NCI-H524 treated with DMSO at 0.1 percent for 48 hours (cell line): ENCODE measurements at regions not wholly inside any gene's neighbourhood (a gene's known extent, or its start where the extent isn't known, plus 50 kb on each side); places are given as distances from the start of the nearest gene placed in this dataset.

Experiments
- DNase-seq: peaks from one replicate; lab custom pipeline; 2025; lab: John Stamatoyannopoulos, UW

DNA sequence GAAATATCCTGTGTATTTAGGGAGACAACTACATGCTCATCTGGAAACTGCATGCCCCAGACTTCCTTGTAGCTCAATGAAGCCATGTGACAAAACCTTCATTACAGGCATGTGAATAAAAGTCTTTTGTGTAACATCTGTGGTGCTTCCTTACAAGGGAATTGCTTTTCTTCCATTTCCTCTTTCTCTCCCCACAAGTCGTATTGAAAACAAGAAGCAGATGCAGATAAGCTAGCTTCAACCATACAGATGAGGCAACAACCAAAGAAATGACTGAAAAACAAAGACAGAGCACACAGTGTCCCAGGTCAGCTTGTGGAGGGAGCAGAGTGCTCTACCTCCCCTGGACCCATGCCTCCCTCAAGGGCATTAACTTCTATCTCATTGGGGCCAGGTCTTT, 115.8 kb upstream of the INPP4B start:
- no peak for DNase-seq

DNA sequence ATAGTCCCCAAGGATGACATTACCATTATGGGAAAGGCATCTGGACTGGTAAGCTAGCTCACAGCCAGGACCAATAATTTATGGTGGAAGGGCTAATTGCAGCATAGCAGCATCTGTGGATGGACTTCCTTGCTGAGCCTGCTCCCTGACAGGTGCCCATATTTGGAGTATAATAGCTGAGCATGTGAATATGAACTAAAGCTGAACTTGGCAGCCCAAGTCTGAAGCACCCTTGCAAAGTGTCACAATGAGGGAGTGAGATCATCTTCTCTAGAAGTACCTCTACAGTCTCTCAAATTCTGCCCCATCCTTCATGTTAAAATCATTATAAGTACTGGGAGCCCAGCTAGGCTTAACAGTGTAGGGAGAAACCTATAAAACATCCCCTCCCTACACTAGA, 128.2 kb upstream of the INPP4B start:
- DNase-seq: no peak

DNA sequence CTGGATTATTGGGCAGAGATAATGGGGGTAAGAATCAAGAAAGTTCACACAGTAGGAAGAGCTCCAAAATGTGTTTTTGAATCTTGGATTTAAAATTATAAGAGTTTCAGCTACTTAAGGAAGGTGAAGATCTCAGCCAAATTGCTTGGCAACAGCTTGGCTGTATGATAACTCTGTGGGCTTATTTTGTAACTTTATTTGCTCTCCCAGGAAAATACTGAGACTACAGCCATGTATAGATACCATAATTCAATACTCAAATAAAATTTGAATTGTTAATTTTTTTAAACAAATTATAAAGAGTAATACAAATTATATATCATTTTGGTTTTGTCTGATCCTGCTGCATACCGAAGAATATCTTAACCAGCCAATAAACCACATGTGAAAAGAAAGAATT, 129.5 kb upstream of the INPP4B start:
- no peak for DNase-seq

DNA sequence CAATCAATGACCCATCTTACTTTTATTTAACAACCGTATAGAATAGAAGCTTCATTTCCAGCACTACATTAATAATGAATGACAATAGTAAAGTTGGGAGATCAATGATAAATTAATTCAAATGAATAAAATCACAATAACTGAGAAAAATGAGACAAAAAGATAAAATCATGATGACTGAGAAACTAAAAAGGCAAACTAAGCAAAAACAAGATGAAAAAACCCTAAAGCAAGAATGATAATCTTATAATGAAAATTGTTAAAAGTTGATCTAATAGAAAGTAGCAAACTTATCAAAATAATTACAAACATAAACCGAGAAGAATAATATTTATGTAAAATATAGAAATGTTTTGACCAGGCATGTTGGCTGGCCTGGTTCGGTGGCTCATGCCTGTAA, 130.4 kb upstream of the INPP4B start:
- DNase-seq: no peak

DNA sequence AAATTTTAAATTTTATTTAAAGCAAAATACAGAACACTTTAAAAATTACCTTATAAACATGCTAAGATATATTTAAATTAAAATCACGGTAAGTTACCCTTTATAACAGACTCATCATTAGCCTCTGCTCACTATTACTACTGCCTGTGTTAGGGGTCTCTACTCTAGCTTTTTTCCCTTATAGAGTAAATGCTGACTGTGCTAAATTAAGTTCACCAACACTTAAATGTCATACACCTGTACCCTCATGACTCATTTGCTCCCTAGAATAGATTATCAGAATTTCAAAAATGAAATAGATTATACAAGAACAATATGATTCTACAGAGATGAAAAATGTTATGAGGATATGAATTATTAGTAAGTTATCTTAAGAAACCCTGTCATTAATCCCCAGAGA, 131.1 kb upstream of the INPP4B start:
- DNase-seq: no peak

DNA sequence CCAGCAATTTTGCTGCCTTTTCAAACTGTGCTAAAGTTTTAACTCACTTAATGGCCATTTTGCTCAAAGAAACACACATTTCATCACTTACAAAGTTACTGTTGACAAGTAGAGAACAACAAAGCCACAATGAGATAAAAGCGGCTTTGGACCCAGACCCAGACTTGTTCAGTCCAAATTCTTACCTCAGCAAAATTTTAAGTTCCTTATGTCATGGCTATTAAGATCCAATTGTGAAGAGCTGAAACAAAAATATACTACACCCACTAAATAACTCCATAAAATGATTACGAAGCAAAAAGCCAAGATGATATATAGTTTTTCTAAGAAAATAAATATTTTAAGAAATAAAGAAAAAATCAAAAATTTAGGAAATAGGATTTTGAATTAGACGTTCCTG, 137.0 kb upstream of the INPP4B start:
- DNase-seq: no peak

DNA sequence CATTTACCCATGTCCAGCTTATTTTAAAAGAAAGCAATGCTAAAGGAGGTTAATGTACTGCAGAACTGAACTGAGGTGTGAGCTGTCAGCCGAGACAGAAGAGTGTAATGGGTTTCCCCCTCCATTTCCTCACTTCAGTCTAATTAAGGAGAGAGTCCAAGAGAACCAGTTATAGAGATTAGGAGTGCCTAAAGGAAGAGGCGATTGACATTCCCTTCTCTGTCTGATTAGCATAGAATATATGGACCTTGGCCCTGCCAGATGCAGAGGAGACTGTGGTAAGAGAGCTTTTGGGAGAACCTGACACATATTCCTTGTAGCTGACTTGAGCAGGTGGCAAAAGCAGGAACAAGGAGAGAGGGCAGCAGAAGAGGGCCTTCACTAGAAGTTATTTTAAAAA, 137.5 kb upstream of the INPP4B start:
- no peak for DNase-seq

DNA sequence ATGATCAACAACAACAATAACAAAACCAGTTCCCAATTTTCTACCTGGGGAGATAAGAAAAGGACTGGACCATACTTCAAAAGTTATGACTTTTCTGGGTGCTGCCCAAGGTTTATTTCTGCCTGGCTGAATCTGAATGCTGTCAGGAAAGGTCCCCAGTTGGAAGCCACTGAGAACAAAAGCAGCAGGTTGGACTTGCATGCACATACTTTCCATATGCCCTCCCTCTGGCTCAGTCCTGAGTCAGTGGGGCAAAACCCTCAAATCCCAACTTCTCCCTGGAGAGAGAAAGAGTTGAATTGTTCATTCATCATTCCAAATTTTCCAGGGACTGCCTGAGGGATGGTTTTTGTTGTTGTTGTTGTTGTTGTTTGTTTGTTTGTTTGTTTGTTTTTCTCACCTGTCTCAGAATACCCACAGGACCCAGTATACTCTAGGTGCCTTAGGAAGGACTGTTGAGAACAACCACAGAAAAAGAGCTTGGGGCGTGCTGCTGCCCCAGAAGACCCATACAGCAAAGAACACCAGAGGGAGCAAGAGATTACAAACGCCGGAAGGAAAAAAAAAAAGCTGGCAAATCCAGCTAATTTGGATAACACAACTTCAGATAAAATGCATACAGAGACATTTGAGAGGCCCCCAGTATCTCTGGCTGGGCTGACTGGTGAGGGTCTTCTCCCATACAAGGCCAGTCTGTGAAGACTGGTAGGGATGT, 138.9 kb upstream of the INPP4B start:
- DNase-seq: no peak

DNA sequence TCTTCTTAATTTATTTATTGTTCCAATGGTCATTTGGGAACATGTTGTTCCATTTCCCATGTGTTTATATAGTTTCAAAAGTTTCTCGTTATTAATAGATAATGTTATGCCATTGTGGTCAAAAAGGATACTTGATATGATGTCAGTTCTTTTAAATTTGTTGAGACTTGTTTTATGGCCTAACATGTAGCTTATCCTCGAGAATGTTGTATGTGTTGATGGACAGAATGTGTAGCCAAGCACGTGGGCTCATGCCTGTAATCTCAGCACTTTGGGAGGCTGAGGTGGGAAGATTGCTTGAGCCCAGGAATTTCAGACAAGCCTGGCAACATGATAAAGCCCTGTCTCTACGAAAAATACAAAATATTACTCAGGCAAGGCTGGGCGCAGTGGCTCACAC, 168.5 kb upstream of the USP38 start:
- DNase-seq: no peak

DNA sequence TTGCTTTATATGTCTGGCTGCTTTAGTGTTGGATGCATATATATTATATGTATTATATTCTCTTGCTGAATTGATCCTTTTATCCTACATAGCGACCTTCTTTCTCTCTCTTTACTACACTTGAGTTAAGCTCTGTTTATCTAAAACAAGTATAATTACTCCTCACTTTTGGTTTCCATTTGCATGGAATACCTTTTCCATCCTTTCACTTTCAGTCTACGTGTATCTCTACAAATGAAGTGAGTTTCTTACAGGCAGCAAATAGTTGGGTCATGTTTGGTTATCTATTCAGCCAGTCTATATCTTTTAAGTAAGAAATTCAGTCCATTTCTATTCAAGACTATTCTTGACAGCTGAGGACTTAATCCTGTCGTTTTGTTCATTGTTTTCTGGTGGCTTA, 167.5 kb upstream of the USP38 start:
- no peak for DNase-seq

DNA sequence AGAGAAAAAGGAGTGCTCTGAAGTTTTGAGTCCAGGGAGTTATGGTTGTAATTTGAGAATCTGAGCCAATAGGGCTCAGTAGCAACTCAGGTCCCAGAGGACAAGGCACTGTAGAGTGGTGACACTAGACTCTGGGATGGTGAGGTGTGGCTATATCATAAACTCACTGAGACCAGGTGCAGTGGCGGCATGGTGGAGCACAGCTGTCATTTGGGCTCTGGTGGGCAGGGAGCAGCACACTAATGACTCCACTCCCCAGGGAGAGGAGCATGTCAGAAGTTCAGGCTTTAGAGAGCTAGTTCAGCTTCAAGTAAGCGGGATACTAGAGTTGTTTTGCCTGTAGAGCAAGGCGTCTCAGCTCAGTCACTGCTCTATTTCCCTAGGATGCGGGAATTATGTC, 165.4 kb upstream of the USP38 start:
- no peak for DNase-seq

DNA sequence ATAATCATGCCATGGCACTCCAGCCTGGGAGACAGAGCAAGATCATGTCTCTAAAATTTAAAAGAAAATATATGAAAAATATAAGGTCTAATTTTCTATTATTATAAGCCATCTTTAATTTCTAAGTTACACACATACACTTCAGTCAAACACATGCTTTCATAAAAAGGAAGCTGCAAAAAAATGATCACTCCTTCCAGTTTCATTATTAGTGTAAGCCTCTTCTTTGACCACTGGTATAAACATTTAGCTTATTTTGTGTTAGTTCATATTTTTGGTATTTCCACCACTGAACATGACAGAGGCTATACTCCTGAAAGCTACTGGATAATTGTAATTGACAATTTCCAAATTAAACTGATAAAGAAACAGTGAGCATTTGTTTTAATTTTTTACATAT, 163.3 kb upstream of the USP38 start:
- no peak for DNase-seq

DNA sequence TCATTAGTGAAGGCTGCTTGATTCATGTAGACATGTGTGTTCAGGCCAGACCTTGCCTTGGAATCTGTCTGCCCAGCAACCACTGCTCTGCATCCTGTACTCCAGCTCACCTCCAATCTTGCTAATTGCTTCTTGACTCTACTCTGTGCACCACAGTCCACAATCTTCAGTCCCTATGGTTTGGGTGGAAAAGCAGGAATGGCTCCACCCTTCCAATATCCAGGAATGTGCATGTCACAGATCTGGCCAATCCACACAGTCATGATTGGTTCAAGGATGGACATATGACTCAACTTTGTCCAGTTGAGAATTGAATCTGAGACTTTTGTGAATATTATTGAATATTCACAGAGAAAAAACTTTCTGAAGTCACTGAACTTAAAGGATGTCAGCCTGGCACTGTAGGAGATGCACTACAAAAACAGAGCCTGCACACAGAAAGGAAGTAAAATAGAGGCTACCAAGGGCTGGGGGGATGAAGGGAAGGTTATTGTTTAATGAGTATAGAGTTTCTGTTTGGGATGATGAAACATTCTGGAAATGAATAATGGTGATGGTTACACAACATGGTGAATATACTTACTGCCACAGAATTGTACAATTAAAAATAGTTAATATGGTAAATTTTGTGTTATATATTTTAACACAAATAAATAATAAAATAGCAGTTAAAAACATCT, 161.3 kb upstream of the USP38 start:
- DNase-seq: no peak

DNA sequence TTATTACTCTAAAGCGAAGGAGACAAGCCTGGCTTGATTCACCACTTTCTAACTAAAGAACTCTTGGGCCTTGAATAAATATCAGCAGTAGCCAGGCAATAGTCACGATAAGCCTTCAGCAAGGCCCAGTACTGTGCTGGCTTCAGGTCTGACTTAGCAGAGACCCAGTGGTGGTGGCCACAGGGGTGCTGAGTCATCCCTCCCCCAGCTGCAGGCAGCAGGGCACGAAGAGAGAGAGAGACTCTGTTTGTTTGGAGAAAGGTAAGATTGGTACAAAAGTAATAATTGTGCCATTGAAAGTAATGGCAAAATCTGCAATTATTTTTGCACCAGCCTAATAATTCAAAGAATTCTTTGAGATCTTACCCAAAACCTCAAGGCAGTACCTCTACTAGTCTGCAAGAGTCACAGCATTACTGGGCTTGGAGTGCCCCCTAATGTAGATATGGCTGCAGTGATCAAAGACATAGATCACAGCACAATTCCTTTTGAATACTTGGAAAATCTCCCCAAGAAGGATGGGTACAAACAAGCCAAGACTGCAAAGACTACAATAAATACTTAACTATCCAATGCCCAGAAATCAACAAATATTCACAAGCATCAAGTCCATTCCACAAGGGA, 159.5 kb upstream of the USP38 start:
- no peak for DNase-seq

DNA sequence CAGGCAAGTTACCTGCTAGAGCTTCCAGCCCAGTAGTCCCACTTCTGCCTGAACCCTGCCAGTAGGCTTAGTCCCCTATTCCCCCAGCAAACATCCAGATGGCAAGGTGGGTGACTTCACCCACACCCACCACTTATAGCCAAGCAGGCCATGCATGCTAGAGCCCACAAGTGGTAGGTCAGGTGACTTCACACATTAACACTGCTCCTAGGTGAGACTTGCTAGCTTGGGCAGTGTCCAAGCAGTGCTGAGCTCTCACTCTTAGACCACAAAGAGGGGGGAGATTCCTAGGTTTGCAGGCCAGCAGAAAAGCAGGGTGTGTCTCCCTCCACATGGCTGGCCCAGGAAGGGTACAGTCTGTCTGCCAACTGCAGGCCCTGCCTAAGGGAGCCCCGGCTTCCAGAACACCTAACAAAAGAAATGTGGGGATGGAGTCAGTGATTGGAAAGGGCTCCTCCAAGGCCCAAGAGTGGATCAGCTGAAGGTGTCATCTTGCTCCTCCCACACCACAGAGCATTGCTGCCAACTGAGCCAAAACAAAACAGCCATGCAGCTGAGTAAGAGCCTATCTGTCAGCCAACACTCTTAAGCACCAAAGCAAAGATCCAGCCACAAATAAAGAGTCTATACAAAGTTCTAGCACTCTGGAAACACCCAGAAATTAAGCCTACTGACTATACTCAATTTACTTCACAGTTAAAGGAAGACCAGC, 158.1 kb upstream of the USP38 start:
- no peak for DNase-seq

DNA sequence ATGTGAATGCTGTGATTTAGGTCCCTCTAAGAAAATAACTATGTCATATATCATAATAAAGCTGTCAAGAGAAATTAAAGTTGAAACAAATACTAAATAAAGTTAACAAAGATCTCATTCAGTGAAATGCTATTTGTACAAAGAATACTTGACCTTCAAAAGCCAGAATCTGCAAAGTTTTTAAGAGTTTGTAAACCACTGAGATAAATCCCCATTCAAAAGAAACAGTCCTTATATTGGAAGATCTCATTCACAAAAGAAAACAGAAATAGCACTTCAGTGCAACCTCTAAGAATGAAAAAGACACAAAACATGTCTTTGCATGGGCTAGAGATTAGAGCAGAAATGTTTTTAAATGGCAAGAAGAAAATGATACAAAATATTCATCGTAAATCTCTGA, 149.1 kb upstream of the USP38 start:
- no peak for DNase-seq

DNA sequence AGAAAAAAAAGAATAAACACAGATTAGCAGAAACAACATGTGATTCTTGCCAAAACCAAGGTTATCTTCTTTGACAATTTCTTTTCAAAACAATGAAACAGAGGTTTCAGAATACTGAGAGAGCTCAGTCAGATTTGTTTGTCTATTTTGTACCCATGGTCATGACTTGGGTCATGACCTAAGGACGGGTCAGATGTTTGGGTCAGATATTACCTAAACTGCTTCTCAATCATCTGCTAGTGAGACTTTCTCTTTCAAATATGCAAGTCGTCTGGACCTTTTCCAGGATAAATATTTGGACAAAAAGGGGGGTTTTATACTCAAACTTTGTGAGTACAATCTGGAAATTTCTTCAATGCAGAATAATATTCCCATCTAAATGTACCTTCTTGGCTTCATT, 148.3 kb upstream of the USP38 start:
- DNase-seq: no peak

DNA sequence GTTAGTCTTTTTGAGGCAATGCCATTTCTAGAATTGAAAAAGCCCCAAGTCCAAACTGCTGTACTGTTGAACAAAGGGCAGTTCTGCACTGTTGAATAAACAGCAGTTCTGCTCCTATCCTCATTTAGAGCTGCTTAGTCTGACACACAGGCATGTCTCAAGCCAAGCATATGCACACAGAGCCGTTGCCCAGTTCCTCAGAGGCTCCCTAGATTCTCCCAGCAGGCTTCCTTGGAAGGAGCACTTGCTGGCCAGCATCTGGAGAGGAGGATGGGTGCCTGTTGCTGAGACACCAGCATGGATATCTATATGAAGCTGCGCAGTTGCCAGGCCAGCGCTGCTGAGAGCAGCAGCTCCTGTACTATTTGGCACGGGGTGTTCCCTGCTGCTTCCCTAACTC, 138.3 kb upstream of the USP38 start:
- DNase-seq: no peak

DNA sequence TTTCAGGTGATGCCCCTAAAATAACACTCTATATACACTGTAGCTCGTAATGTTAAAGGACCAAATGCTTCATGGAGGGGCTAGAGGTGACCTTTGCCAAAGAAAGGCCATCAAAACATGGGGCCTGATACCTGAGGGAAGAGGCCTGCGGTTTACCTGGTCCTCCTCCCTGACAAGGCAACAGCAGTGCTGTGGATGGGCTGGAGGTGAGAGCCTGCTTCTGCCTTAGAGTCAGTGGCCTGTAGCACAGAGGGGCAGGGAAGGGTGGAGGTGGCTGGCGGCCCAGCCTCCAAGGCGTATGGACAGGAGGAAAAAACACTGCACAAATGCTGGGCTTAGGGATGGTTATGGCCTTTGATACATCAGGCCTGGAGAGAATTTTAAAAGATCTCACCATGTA, 137.8 kb upstream of the USP38 start:
- DNase-seq: no peak

DNA sequence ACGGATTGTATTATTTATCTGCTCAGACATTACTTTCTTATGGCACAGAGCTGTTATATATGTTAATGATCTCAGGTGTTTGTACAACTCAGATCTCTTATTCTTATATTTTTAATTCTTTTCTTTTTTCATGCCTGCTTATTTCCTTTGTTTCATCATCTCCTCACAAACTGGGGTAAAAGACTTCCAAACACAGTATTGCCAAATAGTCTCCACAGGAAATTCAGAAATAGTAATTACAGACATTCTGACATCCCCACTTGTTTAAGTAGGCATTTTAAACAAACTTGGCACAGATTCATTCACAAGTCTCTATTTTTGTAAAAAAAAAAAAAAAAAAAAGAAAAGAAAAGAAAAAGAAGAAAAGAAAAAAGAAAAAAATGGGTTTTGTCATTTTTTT, 129.7 kb upstream of the USP38 start:
- no peak for DNase-seq

DNA sequence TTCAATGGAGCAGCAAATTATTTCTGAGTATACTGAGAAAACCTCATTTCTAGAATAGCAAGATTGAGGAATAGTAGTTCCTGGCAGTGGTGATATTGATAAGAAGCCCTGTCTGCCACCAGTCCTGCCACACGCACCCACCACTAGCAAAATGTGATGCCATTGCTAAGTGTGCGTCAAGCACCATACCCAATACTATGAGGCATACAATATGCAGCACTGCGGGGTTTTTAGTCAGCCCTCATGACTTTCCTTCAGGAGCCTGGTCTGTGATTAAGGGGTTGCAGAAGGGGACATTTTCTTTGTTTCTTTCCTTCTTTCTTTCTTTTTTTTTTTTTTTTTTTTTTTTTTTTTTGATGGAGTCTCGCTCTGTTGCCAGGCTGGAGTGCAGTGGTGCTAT, 128.7 kb upstream of the USP38 start:
- no peak for DNase-seq

DNA sequence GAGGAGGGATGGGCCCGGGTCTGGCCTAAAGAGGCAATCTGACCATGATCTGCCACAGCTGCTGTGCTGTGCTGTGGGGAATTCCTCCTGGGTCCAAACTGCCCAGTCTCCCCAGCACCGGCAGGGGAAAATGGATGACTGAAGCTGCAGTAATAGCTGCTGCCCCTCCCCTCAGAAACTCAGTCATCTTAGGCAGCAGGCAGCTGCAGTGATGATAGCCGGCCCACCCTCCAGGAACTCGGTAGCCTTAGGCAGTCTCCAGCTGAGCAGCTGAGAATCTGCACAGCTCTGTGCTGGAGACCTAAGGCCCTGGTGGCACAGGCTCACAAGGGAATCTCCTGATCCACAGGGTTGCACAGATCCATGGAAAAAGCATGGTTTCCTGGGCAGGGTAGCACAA, 113.4 kb upstream of the USP38 start:
- no peak for DNase-seq

DNA sequence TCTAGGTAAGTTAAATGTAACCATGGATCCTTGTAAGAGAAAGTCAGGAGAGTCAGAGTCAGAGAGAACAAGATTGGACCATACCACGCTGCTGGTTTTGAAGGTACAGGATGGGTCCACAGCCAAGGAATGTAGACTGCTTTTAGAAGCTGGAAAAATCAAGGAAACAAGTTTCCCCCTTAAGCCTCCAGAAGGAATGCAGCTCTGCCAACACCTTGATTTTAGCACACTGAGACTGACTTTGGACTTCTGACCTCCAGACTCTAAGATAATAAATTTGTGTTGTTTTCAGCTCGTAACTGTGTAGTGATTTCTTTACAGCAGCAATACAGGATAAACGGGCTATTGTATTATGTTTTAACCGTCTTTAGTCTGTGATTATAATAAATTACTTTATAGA, 108.0 kb upstream of the USP38 start:
- DNase-seq: no peak
